Sigmoid colon (tissue), 6 donors: ENCODE measurements at regions not wholly inside any gene's neighbourhood (a gene's known extent, or its start where the extent isn't known, plus 50 kb on each side); places are given as distances from the start of the nearest gene placed in this dataset.

Source experiments
- DNase-seq: peaks from one replicate; pipeline ENCODE4 v3.0.0-alpha.2; 2019
- H3K27ac ChIP-seq, 4 donors: fragments of 200-600 bp; sonication (generic); one replicate each; pipeline ENCODE4 v1.5.1; 2016 to 2019; ENCODE audit warnings: mild to moderate bottlenecking in 1 of 4
- H3K27me3 ChIP-seq, 3 donors: fragments of 200-600 bp; sonication (generic); one replicate each; pipeline ENCODE4 v1.5.1; 2019; ENCODE audit warnings: mild to moderate bottlenecking in 1 of 3
- H3K36me3 ChIP-seq, 4 donors: fragments of 200-600 bp; sonication (generic); one replicate each; pipeline ENCODE4 v1.5.1; 2016 to 2019
- H3K4me1 ChIP-seq, 4 donors: fragments of 200-600 bp; sonication (generic); one replicate each; pipeline ENCODE4 v1.5.1; 2017 to 2019
- H3K4me3 ChIP-seq, 4 donors: fragments of 200-600 bp; sonication (generic); one replicate each; pipeline ENCODE4 v1.5.1; 2017 to 2019; ENCODE audit warnings: mild to moderate bottlenecking in 2 of 4, moderate library complexity in 1 of 4
- H3K9me3 ChIP-seq, 4 donors: fragments of 200-600 bp in 3 of 4; sonication (generic) in 3 of 4; one replicate each; pipeline versions ENCODE4 v1.5.1 to v1.6.1; 2013 to 2019
- EP300 ChIP-seq, 4 donors: sonication (generic); formaldehyde crosslinking; IDR thresholded peaks; one replicate each; pipeline ENCODE4 v1.6.1; 2017; ENCODE audit warnings: antibody characterized with exemption in 4 of 4
- POLR2A ChIP-seq, 2 donors: fragments of 450-650 bp; IDR thresholded peaks; one replicate each; pipeline ENCODE4 v1.6.1; 2016; ENCODE audit warnings: antibody characterized with exemption in 2 of 2, mild to moderate bottlenecking in 2 of 2, moderate library complexity in 2 of 2
- POLR2AphosphoS5 ChIP-seq, 4 donors: sonication (generic); formaldehyde crosslinking; IDR thresholded peaks; one replicate each; pipeline ENCODE4 v1.6.1; 2017; ENCODE audit warnings: antibody characterized with exemption in 4 of 4
- WGBS, 2 donors: extraction: QIAGEN DNeasy Blood & Tissue Kit; methylation state at CpG; one replicate each; pipeline ENCODE4 v1.1.7; 2013; 5-methylcytosine and 5-hydroxymethylcytosine counted together
- intact Hi-C: fragments of 100-400 bp; cut with DNase I; formaldehyde crosslinking; loops from one replicate; pipeline ENCODE4 v1.15.1; 2023
- TF ChIP-seq, protein P1 (sequence below), 4 experiments: fragments of 450-650 bp in 3 of 4; fragments of 200-600 bp in 1 of 4; IDR thresholded peaks; one replicate each; pipeline ENCODE4 v1.5.1; 2016 to 2019; ENCODE audit warnings: antibody characterized with exemption in 4 of 4, mild to moderate bottlenecking in 3 of 4, moderate library complexity in 2 of 4
- donor health status: healthy with polysubstance abuse.
- donor health status: healthy.

DNA sequence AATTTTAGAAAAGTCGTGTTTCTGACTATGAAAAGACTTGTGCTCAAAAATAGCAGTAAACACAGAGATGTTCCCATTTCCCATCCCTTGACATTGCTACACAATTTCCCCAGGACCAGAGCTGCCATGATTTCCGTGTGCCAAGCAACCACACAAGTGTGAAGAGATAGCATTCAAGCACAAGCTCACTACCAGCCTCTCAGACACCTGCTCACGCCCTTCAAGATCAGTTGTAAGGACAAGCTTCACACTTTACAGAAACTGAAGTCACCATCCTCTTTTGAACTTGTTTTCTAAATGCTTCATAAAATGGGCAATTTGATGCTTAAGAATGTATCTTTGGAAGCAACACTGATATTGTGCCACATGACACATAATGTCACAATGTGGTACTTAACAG is 333.1 kb downstream of the CAAP1 start:
- intact Hi-C loops = no loop called here
- WGBS, 2 donors = 78 to 80% methylated on average over 3 of the region's 3 CpGs
- TF ChIP-seq POLR2A (IDR thresholded peaks at IDR 0.05) (no peak), EP300 (IDR thresholded peaks at IDR 0.05) (no peak), POLR2AphosphoS5 (IDR thresholded peaks at IDR 0.05) (no peak)
- TF ChIP-seq, protein P1, sequence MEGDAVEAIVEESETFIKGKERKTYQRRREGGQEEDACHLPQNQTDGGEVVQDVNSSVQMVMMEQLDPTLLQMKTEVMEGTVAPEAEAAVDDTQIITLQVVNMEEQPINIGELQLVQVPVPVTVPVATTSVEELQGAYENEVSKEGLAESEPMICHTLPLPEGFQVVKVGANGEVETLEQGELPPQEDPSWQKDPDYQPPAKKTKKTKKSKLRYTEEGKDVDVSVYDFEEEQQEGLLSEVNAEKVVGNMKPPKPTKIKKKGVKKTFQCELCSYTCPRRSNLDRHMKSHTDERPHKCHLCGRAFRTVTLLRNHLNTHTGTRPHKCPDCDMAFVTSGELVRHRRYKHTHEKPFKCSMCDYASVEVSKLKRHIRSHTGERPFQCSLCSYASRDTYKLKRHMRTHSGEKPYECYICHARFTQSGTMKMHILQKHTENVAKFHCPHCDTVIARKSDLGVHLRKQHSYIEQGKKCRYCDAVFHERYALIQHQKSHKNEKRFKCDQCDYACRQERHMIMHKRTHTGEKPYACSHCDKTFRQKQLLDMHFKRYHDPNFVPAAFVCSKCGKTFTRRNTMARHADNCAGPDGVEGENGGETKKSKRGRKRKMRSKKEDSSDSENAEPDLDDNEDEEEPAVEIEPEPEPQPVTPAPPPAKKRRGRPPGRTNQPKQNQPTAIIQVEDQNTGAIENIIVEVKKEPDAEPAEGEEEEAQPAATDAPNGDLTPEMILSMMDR (IDR thresholded peaks at IDR 0.05) = no peak

DNA sequence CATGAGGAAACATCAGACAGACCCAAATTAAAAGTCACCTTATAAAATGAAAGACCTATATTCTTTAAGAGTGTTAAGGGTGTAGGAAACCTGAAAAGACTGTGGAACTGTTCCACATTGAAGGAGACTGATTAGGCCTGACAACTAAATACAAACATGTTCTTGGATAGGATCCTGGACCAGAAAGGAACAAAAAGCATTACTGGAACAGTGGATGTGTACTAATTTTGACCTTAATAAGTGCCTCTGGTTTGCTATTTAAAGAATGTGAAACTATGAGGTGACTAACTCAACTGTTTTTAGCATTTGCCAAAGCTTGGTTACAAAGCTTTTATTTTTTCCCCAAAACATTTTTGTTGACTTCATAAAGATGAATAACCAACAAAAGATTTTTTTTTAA is 340.6 kb downstream of the CAAP1 start:
- H3K4me1 ChIP-seq = peaks cover 0 to 7% (median 0%) of the 10 kb centered on the region in 4 donors
- intact Hi-C loops = no loop called here
- H3K27ac ChIP-seq = no peak overlapping the region
- H3K9me3 ChIP-seq = no peaks in the 10 kb centered on the region
- no peaks in the 10 kb centered on the region for H3K36me3 ChIP-seq
- H3K27me3 ChIP-seq = no peaks in the 10 kb centered on the region
- DNase-seq = no peak
- TF ChIP-seq POLR2A (IDR thresholded peaks at IDR 0.05) (no peak), POLR2AphosphoS5 (IDR thresholded peaks at IDR 0.05) (no peak)
- TF ChIP-seq, protein P1 (IDR thresholded peaks at IDR 0.05) = no peak
- H3K4me3 ChIP-seq = no peak overlapping the region

More for the DNA sequence above, 333.1 kb downstream of the CAAP1 start:
- Histone ChIP-seq H3K27me3 (no peaks in the 10 kb centered on the region), H3K4me3 (no peak overlapping the region), H3K27ac (no peak overlapping the region), H3K36me3 (no peaks in the 10 kb centered on the region), H3K4me1 (no peaks in the 10 kb centered on the region), H3K9me3 (no peaks in the 10 kb centered on the region)
- DNase-seq = no peak

DNA sequence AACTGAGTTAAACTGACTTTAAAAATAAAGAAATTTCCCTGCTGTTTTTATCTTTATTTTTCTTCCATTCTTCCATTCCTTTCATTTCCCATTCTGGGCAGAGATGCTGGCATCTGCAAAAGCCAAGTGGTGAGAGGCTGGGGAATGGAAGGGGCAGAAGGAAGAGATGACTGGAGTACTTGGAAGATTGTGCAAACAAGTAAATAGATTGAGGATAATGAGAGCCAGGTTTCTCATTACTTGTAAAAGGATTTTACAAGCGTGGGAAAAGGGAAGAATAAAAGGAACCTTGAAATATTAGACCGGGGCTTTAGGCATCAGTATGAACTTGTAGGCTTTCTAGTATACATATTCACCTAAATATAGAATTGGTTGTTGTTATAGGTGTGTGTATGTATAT is 341.2 kb downstream of the CAAP1 start:
- Histone ChIP-seq H3K4me3 (no peak overlapping the region), H3K9me3 (no peaks in the 10 kb centered on the region), H3K4me1 (peaks cover 0 to 7% (median 0%) of the 10 kb centered on the region in 4 donors), H3K27me3 (no peaks in the 10 kb centered on the region), H3K27ac (no peak overlapping the region), H3K36me3 (no peaks in the 10 kb centered on the region)
- intact Hi-C loops = no loop called here
- TF ChIP-seq, protein P1 (IDR thresholded peaks at IDR 0.05) = no peak
- no peak for TF ChIP-seq POLR2A (IDR thresholded peaks at IDR 0.05)
- TF ChIP-seq EP300 (IDR thresholded peaks at IDR 0.05) = no peak
- TF ChIP-seq POLR2AphosphoS5 (IDR thresholded peaks at IDR 0.05) = no peak
- 23 to 56% methylated on average over 2 of the region's 2 CpGs for WGBS, 2 donors
- DNase-seq = no peak

DNA sequence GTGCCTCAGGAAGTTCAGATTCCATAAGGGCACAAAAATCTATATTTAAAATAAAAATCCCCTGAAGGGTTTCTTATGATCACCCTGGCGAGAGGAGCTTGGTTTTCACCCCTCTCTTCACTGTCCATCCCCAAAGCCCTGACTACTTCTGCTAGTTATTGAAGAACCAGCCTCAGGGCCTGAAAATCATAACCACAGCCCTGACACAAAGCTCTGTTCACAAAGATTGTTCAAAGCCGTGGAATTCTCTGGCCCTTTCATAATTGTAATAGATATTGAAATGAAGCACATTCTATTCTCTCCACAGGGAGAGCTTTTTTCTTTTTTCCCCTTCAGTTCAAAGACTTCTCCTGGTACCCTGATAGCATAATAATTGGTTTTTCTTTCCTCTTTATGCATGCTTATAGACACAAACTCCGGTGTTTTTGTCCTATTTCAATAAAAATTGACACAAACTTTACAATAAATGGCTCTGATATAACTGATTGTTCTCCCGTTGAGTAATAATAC is 343.8 kb downstream of the CAAP1 start:
- Histone ChIP-seq H3K4me3 (no peak overlapping the region), H3K27me3 (no peaks in the 10 kb centered on the region), H3K9me3 (no peaks in the 10 kb centered on the region), H3K4me1 (peaks cover 0 to 7% (median 0%) of the 10 kb centered on the region in 4 donors), H3K27ac (no peak overlapping the region), H3K36me3 (no peaks in the 10 kb centered on the region)
- TF ChIP-seq POLR2A (IDR thresholded peaks at IDR 0.05) (no peak), POLR2AphosphoS5 (IDR thresholded peaks at IDR 0.05) (no peak), EP300 (IDR thresholded peaks at IDR 0.05) (no peak)
- TF ChIP-seq, protein P1 (IDR thresholded peaks at IDR 0.05) = no peak
- DNase-seq = no peak
- 71 to 77% methylated on average over 4 of the region's 4 CpGs for WGBS, 2 donors
- intact Hi-C loops = no loop called here

DNA sequence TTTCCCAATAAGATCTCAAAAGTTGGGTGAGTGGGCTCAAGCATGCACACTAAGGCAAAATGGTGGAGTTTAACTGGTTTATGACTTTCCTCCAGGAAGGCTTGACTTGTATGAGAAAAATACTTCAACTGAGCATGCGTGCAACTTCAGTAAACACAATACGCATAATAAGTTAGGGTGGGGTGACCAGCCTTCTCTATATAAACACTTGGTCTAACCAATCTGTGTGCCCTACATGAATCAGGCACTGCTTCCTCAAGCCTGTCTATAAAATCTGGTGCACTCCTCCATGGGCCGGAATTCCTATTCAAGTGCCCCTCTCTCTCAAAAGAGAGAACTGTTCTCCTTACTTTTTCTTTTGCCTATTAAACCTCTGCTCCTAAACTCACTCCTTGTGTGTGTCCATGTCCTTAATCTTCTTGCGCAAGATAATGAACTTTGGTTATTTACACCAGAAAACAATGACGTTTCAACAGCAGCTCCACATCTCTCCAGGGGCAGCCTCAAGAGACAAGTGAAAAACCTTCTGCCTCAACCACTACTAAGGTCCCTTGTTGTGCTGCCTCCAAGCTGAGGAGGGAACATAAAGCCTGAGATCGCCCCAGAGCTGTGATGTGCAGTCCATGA is 352.6 kb downstream of the CAAP1 start:
- no peak for DNase-seq
- no peak overlapping the region for H3K4me3 ChIP-seq
- no peak overlapping the region for H3K27ac ChIP-seq
- TF ChIP-seq POLR2A (IDR thresholded peaks at IDR 0.05) (no peak), EP300 (IDR thresholded peaks at IDR 0.05) (no peak), POLR2AphosphoS5 (IDR thresholded peaks at IDR 0.05) (no peak)
- TF ChIP-seq, protein P1 (IDR thresholded peaks at IDR 0.05) = no peak
- H3K9me3 ChIP-seq = no peaks in the 10 kb centered on the region
- intact Hi-C loops = no loop called here
- H3K4me1 ChIP-seq = no peaks in the 10 kb centered on the region
- H3K27me3 ChIP-seq = no peaks in the 10 kb centered on the region
- WGBS, 2 donors = 71 to 87% methylated on average over 6 of the region's 6 CpGs
- no peaks in the 10 kb centered on the region for H3K36me3 ChIP-seq
